ENCODE measurements at regions not wholly inside any gene's neighbourhood (a gene's known extent, or its start where the extent isn't known, plus 50 kb on each side); places are given as distances from the start of the nearest gene placed in this dataset.

DNA sequence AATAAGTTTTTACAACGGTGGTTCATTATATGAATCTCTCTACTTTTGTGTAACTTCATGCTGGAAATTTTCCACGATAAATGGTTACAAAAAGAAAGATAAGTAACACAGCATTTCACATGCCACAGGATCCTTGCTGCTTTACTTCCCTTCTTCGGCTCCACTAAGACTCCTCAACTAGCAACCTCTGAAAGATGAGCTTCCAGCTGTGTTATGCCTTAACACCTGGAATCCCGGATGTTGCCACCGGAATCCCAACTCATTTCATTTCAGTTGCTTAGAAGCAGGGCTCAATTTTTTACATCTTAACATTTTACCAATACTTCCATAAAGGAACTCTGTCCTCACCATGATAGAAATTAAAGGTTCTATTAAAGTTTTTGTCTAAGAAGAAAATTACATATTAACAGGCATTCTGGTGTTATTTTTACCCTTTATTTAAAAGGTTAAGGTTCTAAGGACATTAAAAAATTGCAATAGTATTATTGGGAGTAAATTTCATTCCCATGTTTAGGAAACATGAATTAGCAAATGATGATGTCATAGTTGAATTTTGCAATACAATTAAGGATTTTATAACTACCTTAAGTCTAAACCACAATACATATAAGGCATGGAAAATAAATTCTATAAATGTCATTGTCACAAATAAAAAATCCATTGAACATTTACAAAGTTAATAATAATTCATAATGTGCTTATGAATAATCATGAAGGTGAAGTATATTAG lies 57.1 kb upstream of the IL6 start:
- TF ChIP-seq POLR2A (IDR thresholded peaks at IDR 0.05; ENCODE audit: low read length) = no peak
- TF ChIP-seq GATA1 (IDR thresholded peaks at IDR 0.05; ENCODE audit: low read depth, low read length) = no peak
